Epithelial cell of prostate (primary cell): ENCODE measurements at regions not wholly inside any gene's neighbourhood (a gene's known extent, or its start where the extent isn't known, plus 50 kb on each side); places are given as distances from the start of the nearest gene placed in this dataset.
"Not testable (repeated sequence)": the region's sequence is repeated elsewhere in the genome, so short reads cannot be mapped to it uniquely, and the experiment has no call there.

Experiments used
- DNase-seq: peaks from one replicate; pipeline ENCODE4 v3.0.0-alpha.2; 2011; ENCODE audit warnings: low read depth, low spot score
- H3K27ac ChIP-seq: fragments of 450-650 bp; 2 replicates; pipeline ENCODE4 v1.5.1; 2017; ENCODE audit warnings: mild to moderate bottlenecking

- H3K27ac ChIP-seq = no peak overlapping the region
- DNase-seq = no peak
Measured at GRCh38 chr12:124676714-124677462, 109.5 kb upstream of the NCOR2 start.

DNA sequence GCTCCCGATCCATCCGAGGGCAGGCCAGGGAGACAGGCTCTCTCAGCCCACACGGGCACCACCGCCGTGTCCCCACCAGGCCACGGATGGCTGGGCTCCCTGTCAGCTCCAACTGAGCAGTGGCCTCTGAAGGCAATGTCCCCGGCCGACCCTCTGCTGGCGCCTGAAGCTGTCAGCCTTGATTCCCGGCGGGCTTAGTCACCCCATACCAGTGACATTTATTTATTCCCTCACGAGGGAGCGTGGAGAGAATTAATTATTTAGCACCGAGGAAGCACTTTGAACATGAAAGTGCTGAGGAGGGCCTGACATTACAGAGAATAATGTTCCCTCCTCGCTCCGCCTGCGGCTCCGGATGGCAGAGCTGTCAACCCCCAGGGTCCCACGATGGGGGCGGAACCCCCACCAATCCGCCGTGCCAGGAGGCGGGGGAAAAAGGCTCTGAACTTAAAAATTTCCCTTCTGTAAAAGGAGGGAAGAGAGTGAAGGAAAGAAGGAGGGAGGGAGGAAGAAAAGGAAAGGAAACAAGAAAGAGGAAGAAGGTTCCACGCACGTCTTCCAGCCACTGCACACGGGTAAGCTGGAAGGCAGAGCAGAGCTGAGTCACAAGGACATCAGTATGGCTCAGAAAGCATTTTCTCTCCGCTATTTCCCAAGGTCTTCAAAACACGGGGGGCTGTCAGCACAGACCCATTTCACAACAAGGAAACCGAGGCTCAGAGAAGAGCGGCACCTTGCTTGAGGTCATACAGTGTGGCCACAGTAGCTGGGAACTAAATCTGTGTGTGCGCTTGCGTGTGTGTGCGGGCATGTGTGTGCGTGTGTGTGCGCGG lies 108.7 kb upstream of the NCOR2 start:
- H3K27ac ChIP-seq = no peak overlapping the region
- DNase-seq = no peak

DNA sequence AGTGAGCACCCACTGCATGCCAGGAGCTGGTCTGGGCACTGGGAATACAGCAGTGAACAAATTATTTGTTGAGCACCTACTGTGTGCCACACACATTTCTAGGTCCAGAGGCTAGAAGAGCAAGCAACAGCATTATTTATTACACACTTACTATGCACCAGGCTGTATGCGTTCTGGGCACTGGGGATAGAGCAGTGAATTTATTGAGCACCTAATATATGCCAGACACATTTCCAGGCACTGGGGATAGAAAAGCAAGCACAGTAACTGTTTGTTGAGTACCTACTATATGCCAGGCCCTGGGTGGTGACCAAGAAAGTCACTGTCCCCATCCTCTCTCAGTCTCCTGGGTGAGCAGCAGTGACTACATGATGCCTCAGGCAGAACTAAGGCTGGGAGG lies 107.5 kb upstream of the NCOR2 start:
- H3K27ac ChIP-seq = no peak overlapping the region
- no peak for DNase-seq

- no peak for DNase-seq
- no peak overlapping the region for H3K27ac ChIP-seq
Measured at GRCh38 chr12:124673801-124674617, 106.6 kb upstream of the NCOR2 start.

DNA sequence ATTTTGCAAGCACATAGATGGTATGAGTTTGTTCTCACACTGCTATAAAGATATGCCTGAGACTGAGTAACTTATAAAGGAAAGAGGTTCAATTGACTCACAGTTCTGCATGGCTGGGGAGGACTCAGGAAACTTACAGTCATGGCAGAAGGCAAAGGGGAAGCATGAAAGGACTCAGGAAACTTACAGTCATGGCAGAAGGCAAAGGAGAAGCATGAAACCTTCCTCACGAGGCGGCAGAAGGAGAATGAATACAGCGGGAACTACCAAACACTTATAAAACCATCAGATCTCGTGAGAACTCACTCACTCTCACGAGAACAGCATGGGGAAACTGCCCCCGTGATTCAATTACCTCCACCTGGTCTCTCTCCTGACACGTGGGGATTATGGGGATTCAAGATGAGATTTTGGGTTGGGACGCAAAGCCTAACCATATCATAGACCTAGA lies 101.9 kb upstream of the NCOR2 start:
- not testable (repeated sequence) for H3K27ac ChIP-seq

DNA sequence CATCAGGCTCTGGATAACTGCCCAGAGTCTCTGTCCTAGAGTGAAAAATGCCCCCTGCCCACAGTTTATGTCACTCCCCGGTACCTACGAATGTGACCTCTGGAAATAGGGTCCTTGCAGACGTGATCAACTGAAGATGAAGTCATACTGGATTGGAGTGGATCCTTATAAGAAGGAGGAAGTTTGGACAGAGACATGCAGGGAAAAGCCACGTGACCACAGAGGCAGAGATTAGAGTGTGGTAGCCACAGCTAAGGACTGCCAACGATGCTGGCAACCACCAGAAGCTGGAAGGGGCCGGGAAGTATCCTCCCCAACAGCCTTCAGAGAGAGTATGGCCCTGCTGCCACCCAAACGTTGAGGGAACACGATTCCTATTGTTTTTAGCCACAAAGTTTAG lies 101.2 kb upstream of the NCOR2 start:
- no peak overlapping the region for H3K27ac ChIP-seq
- no peak for DNase-seq

More for the DNA sequence above, 101.9 kb upstream of the NCOR2 start:
- not testable (repeated sequence) for DNase-seq

DNA sequence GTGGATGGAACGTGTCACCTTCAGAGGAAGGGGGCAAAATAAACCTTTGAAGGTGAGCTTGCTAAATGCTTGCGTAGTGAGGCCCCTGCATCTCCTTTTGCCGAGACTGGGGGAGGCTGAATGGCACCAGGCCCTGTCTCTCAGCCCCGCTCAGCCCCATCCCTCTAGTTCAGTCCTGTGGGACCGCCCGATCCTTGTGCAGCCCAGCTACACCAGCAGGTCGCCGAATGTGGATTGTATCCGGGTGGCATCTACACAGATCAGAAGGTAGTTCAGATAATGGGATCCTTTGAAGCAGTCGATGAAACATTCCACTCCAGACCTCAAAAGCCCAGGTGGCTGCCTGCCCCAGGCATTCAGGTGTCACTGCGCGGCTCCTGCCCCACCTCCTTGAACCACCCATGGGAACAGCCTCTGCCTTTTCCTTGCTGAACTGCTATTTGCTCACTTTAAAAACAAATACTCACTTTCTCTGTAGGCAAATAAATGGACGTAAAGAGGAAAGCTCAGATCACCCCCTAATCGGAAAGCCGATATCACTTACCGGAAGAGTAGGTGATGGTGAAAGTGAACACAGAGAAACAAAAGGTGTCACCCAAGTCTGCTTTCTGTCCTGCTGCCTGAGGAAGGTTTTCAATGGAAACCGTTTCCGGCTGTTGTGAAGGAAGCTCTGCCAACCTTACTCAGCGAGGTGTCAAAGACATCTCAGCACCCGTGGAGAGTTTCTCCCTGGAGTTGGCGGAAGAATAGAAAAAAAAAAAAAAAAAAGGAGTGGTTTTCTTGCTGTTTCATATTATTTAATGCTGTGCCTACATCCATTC lies 100.3 kb upstream of the NCOR2 start:
- DNase-seq = no peak
- no peak overlapping the region for H3K27ac ChIP-seq

GRCh38 chr12:124666722-124667259 lies 99.4 kb upstream of the NCOR2 start:
- H3K27ac ChIP-seq = no peak overlapping the region
- no peak for DNase-seq

DNA sequence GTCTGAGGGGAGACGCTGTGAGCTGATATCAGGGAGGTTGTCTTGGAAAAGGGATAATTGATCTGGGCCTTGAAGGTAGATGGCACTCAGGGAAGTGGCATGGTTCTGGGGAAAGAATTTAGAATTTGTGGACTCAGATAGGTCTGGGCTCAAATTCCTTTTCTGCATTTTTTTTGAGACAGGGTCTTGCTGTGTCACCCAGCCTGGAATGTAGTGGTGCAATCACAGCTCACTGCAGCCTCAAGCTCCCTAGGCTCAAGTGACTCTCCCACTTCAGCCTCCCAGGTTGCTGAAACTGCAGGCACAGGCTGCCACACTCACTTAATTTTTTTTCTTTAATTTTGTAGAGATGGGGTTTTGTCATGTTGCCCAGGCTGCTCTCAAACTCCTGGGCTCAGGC lies 98.1 kb upstream of the NCOR2 start:
- H3K27ac ChIP-seq = no peak overlapping the region
- no peak for DNase-seq

DNA sequence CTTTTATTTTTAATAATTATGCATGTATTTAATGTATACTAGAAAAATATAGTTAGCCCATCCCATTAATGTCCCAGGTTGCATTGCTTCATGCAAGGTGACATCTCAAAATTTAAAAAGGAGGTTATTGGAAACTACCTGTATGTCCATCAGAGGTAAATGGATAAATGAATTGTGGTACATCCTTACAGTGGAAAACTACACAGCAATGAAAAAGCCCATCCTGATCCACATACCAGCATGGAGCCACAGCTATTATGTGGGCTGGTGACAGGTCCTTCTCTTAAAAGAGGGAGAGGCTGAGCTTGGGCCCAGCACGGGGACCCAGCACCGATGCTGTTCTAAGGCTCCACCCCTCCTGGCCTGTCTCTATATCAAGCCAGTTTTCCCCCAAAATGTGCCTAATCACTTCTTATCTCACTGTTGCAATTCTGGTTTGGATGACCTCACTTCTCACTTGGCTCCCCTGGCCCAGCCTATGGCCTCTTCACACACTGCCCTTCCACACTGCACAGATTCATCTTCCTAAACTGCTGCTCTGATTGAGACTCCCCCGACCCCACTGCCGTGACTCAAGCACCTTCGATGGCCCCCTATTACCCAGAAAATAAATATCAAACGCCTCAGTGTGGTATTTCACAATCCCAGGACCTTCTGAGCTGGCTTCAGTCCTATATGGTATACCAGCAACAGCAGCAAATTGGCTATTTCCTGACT lies 97.1 kb upstream of the NCOR2 start:
- DNase-seq = no peak
- H3K27ac ChIP-seq = no peak overlapping the region

- no peak overlapping the region for H3K27ac ChIP-seq
- DNase-seq = no peak
Measured at GRCh38 chr12:124663771-124664366, 96.5 kb upstream of the NCOR2 start.

- H3K27ac ChIP-seq = no peak overlapping the region
- DNase-seq = no peak
Measured at GRCh38 chr12:124663206-124663605, 95.8 kb upstream of the NCOR2 start.

- no peak for DNase-seq
- H3K27ac ChIP-seq = no peak overlapping the region
Measured at GRCh38 chr12:124661341-124661740, 93.9 kb upstream of the NCOR2 start.

DNA sequence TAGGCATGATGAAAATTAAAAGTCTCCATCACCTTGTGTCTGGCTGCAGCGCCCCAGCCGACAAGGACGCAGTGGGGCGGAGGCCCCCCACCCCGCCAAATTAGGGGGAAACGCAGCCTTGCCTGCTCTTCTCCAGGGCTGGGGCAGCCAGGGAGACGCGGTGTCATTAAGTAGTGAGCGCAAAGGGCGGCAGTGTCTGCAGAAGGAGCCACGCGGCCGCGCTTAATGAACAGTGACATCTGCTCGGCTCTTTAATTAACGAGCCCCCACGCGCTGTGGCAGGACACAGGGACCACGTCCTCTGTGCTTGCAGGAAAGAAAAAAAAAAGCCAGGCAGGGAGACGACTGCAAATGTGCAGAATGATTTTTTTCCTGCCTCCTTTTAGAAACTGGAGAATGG lies 93.4 kb upstream of the NCOR2 start:
- no peak for DNase-seq
- H3K27ac ChIP-seq = no peak overlapping the region

GRCh38 chr12:124658806-124659402 lies 91.5 kb upstream of the NCOR2 start:
- H3K27ac ChIP-seq = no peak overlapping the region
- DNase-seq = no peak

GRCh38 chr12:124658302-124658701 lies 90.9 kb upstream of the NCOR2 start:
- no peak for DNase-seq
- H3K27ac ChIP-seq = no peak overlapping the region

- DNase-seq = no peak
- H3K27ac ChIP-seq = no peak overlapping the region
Measured at GRCh38 chr12:124656947-124657434, 89.6 kb upstream of the NCOR2 start.
